ENCODE measurements at regions not wholly inside any gene's neighbourhood (a gene's known extent, or its start where the extent isn't known, plus 50 kb on each side); places are given as distances from the start of the nearest gene placed in this dataset.
A peak's percentile ranks its signal among the peaks of the same experiment; 100 is the strongest.
"Not testable (repeated sequence)": the region's sequence is repeated elsewhere in the genome, so short reads cannot be mapped to it uniquely, and the experiment has no call there.

- H3K4me1 ChIP-seq = peaks cover 21% of the 10 kb centered on the region
- no peak overlapping the region for H3K27ac ChIP-seq
- H3K4me2 ChIP-seq = no peak overlapping the region
- TF ChIP-seq Cebpa-rat (IDR thresholded peaks at IDR 0.05) = no peak
- no peaks in the 10 kb centered on the region for H3K36me3 ChIP-seq
- H3K9me3 ChIP-seq = no peaks in the 10 kb centered on the region
- H3K9ac ChIP-seq = no peak overlapping the region
- H3K4me3 ChIP-seq = no peak overlapping the region
- no peaks in the 10 kb centered on the region for H4K20me1 ChIP-seq
- no peaks in the 10 kb centered on the region for H3K27me3 ChIP-seq
These were observed 83.8 kb upstream of the PPM1B start for GRCh38 chr2:44084850-44085249.

- Histone ChIP-seq H4K20me1 (no peaks in the 10 kb centered on the region), H3K36me3 (no peaks in the 10 kb centered on the region), H3K9ac (no peak overlapping the region), H3K27ac (no peak overlapping the region), H3K9me3 (no peaks in the 10 kb centered on the region), H3K4me2 (no peak overlapping the region), H3K27me3 (no peaks in the 10 kb centered on the region), H3K4me1 (peaks cover 33% of the 10 kb centered on the region), H3K4me3 (no peak overlapping the region)
- TF ChIP-seq Cebpa-rat (IDR thresholded peaks at IDR 0.05) = no peak
These were observed 82.0 kb upstream of the PPM1B start for GRCh38 chr2:44086629-44087028.

- H3K9me3 ChIP-seq = no peaks in the 10 kb centered on the region
- peak overlapping the region; percentile 36 for H3K9ac ChIP-seq
- no peaks in the 10 kb centered on the region for H4K20me1 ChIP-seq
- H3K27ac ChIP-seq = peak overlapping the region; percentile 42
- TF ChIP-seq Cebpa-rat (IDR thresholded peaks at IDR 0.05) = no peak
- peak overlapping the region; percentile 59 for H3K4me3 ChIP-seq
- H3K36me3 ChIP-seq = no peaks in the 10 kb centered on the region
- H3K27me3 ChIP-seq = no peaks in the 10 kb centered on the region
- H3K4me1 ChIP-seq = peaks cover 35% of the 10 kb centered on the region
- peak overlapping the region; percentile 71 for H3K4me2 ChIP-seq
These were observed 81.5 kb upstream of the PPM1B start for GRCh38 chr2:44087036-44087713.

GRCh38 chr2:44087714-44088092, 81.0 kb upstream of the PPM1B start:
- Histone ChIP-seq H3K4me1 (peaks cover 35% of the 10 kb centered on the region), H3K4me3 (peak overlapping the region; percentile 59), H3K36me3 (no peaks in the 10 kb centered on the region), H3K27me3 (no peaks in the 10 kb centered on the region), H4K20me1 (no peaks in the 10 kb centered on the region), H3K4me2 (peak overlapping the region; percentile 71), H3K9me3 (peaks cover under 1% of the 10 kb centered on the region; the same call in 1 of the 2 replicates), H3K27ac (peak overlapping the region; percentile 42), H3K9ac (peak overlapping the region; percentile 36)
- no peak for TF ChIP-seq Cebpa-rat (IDR thresholded peaks at IDR 0.05)

- not testable (repeated sequence) for H3K27me3 ChIP-seq, H4K20me1 ChIP-seq, H3K4me3 ChIP-seq, H3K4me2 ChIP-seq, H3K36me3 ChIP-seq, H3K27ac ChIP-seq, H3K9ac ChIP-seq
- Histone ChIP-seq H3K9me3 (peaks cover 12% of the 10 kb centered on the region), H3K4me1 (peaks cover 41% of the 10 kb centered on the region)
These were observed 76.2 kb upstream of the PPM1B start for GRCh38 chr2:44092519-44092918.

GRCh38 chr2:44093970-44094369, 74.7 kb upstream of the PPM1B start:
- Histone ChIP-seq H3K27ac (no peak overlapping the region), H3K4me2 (no peak overlapping the region), H3K27me3 (no peaks in the 10 kb centered on the region), H3K9ac (no peak overlapping the region), H3K4me3 (no peak overlapping the region), H3K36me3 (no peaks in the 10 kb centered on the region), H3K4me1 (peaks cover 45% of the 10 kb centered on the region), H3K9me3 (peaks cover 12% of the 10 kb centered on the region), H4K20me1 (no peaks in the 10 kb centered on the region)
- TF ChIP-seq Cebpa-rat (IDR thresholded peaks at IDR 0.05) = no peak

- Histone ChIP-seq H4K20me1 (no peaks in the 10 kb centered on the region), H3K9me3 (peaks cover 12% of the 10 kb centered on the region), H3K9ac (no peak overlapping the region), H3K27me3 (no peaks in the 10 kb centered on the region), H3K27ac (no peak overlapping the region), H3K36me3 (no peaks in the 10 kb centered on the region), H3K4me1 (peaks cover 32% of the 10 kb centered on the region), H3K4me2 (peak overlapping the region; percentile 60), H3K4me3 (no peak overlapping the region)
- TF ChIP-seq Cebpa-rat (IDR thresholded peaks at IDR 0.05) = no peak
These were observed 71.3 kb upstream of the PPM1B start for GRCh38 chr2:44097322-44097907.

GRCh38 chr2:44098050-44098449, 70.6 kb upstream of the PPM1B start:
- Histone ChIP-seq H3K27ac (no peak overlapping the region), H3K36me3 (no peaks in the 10 kb centered on the region), H3K4me2 (peak overlapping the region; percentile 60)

GRCh38 chr2:44098891-44099290, 69.8 kb upstream of the PPM1B start:
- Histone ChIP-seq H3K27ac (no peak overlapping the region), H3K4me1 (peaks cover 32% of the 10 kb centered on the region)
- TF ChIP-seq Cebpa-rat (IDR thresholded peaks at IDR 0.05) = no peak

More at GRCh38 chr2:44098050-44098449, 70.6 kb upstream of the PPM1B start:
- Histone ChIP-seq H3K4me3 (no peak overlapping the region), H3K27me3 (no peaks in the 10 kb centered on the region), H3K9ac (no peak overlapping the region), H4K20me1 (no peaks in the 10 kb centered on the region), H3K4me1 (peaks cover 32% of the 10 kb centered on the region), H3K9me3 (peaks cover 8% of the 10 kb centered on the region)
- TF ChIP-seq Cebpa-rat (IDR thresholded peaks at IDR 0.05) = no peak

GRCh38 chr2:44100351-44100750, 68.3 kb upstream of the PPM1B start:
- Histone ChIP-seq H3K36me3 (no peaks in the 10 kb centered on the region), H3K4me3 (no peak overlapping the region), H3K9ac (no peak overlapping the region), H4K20me1 (no peaks in the 10 kb centered on the region), H3K27ac (no peak overlapping the region), H3K27me3 (no peaks in the 10 kb centered on the region), H3K4me1 (peaks cover 32% of the 10 kb centered on the region), H3K4me2 (peak overlapping the region; percentile 51), H3K9me3 (no peaks in the 10 kb centered on the region)
- TF ChIP-seq Cebpa-rat (IDR thresholded peaks at IDR 0.05) = no peak

More at GRCh38 chr2:44098891-44099290, 69.8 kb upstream of the PPM1B start:
- H4K20me1 ChIP-seq = no peaks in the 10 kb centered on the region
- no peaks in the 10 kb centered on the region for H3K36me3 ChIP-seq
- no peak overlapping the region for H3K9ac ChIP-seq
- H3K4me3 ChIP-seq = no peak overlapping the region
- no peaks in the 10 kb centered on the region for H3K27me3 ChIP-seq
- H3K9me3 ChIP-seq = no peaks in the 10 kb centered on the region
- no peak overlapping the region for H3K4me2 ChIP-seq
